ENCODE measurements at regions not wholly inside any gene's neighbourhood (a gene's known extent, or its start where the extent isn't known, plus 50 kb on each side); places are given as distances from the start of the nearest gene placed in this dataset.
"Not testable (repeated sequence)": the region's sequence is repeated elsewhere in the genome, so short reads cannot be mapped to it uniquely, and the experiment has no call there.

DNA sequence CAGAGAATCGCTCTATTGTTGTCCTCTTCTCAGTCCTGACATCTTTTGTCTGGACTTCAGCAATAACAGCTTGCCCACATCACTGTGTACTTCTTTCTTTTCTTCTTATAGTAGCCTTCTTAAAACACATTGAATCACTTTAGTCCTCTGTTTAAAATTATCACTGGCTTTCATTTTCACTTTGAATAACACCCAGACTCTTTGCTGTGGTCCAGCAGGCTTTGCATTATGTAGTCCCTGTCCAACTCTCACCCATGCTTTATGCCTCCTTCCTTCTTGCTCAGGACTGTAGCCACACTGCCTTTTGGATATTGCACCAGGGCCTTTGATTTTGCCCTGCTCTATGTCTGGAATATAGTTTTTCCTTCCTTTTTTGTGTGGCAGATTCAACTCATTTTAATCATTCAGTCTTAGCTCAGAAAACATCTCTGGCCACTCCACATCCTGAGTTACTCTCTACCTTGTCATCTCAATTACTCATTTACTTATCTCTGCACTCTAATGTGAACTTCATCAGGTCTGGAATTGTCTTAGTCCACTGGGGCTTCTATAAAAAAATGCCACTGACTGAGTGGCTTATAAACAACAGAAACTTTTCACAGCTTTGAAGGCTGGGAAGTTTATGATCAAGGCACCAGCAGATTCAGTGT lies 168.2 kb downstream of the C4orf33 start:
- DNase-seq (ENCODE audit: low spot score), result peak; percentile 35
- in situ Hi-C loops (cut with MboI; ENCODE audit: low pct_unique_long_range_greater_than_20kb, low sequenced_read_pairs, unreplicated experiment), result no loop called here
- TF ChIP-seq, protein P1, sequence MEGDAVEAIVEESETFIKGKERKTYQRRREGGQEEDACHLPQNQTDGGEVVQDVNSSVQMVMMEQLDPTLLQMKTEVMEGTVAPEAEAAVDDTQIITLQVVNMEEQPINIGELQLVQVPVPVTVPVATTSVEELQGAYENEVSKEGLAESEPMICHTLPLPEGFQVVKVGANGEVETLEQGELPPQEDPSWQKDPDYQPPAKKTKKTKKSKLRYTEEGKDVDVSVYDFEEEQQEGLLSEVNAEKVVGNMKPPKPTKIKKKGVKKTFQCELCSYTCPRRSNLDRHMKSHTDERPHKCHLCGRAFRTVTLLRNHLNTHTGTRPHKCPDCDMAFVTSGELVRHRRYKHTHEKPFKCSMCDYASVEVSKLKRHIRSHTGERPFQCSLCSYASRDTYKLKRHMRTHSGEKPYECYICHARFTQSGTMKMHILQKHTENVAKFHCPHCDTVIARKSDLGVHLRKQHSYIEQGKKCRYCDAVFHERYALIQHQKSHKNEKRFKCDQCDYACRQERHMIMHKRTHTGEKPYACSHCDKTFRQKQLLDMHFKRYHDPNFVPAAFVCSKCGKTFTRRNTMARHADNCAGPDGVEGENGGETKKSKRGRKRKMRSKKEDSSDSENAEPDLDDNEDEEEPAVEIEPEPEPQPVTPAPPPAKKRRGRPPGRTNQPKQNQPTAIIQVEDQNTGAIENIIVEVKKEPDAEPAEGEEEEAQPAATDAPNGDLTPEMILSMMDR (IDR thresholded peaks at IDR 0.05; ENCODE audit: extremely low read depth, insufficient read depth, missing control alignments), result no peak

DNA sequence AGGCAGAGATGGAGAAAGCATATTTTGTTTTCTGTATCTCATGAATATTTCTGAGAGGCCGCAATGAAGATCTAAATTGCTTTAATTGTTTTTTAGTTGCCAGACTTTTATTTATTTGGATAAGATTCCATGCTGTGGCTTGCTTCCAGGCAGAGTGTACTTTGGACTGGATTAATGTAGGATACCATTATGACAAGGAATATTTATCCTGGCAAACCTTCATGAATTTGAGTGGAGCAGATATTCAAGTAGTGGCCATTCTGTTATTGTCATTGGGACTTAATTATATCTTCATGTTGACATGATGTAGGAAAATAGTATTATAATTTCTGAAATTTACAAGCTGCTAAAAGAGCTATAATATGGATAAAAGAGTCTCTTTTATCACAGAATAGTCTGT lies 182.9 kb downstream of the C4orf33 start:
- TF ChIP-seq, protein P1 (IDR thresholded peaks at IDR 0.05; ENCODE audit: extremely low read depth, insufficient read depth, missing control alignments), result no peak
- in situ Hi-C loops (cut with MboI; ENCODE audit: low pct_unique_long_range_greater_than_20kb, low sequenced_read_pairs, unreplicated experiment), result no loop called here
- DNase-seq (ENCODE audit: low spot score), result no peak

DNA sequence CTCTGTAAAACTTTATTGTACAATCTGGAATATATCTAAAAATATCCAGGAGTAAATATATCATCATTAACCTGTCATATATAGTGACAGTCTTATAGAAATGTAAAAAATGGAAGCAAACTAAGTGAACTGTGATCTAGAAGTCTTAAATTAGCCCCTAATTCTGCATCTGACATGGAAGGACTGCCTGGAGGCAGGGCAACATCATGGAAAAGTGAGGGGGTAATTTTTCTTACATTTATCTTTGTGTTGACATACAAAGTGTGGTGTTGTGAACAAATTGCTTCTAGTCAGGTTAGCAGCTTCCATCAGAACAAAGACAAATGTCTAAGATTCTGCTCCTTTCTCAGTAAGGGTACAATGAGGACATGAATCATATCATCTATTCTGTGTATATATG lies 186.3 kb downstream of the C4orf33 start:
- in situ Hi-C loops (cut with MboI; ENCODE audit: low pct_unique_long_range_greater_than_20kb, low sequenced_read_pairs, unreplicated experiment), result no loop called here
- TF ChIP-seq, protein P1 (IDR thresholded peaks at IDR 0.05; ENCODE audit: extremely low read depth, insufficient read depth, missing control alignments), result no peak

DNA sequence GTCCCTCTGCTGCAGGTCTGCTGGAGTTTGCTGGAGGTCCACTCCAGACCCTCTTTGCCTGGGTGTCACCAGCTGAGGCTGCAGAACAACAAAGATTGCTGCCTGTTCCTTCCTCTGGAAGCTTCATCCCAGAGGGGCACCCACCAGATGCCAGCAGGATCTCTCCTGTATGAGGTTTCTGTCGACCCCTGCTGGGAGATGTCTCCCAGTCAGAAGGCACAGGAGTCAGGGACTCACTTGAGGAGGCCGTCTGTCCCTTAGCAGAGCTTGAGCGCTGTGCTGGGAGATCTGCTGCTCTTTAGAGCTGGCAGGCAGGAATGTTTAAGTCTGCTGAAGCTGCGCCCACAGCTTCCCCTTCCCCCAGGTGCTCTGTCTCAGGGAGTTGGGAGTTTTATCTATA lies 196.2 kb downstream of the C4orf33 start:
- in situ Hi-C loops (cut with MboI; ENCODE audit: low pct_unique_long_range_greater_than_20kb, low sequenced_read_pairs, unreplicated experiment); DNase-seq (ENCODE audit: low spot score): not testable (repeated sequence)

More for the DNA sequence above, 186.3 kb downstream of the C4orf33 start:
- no peak for DNase-seq (ENCODE audit: low spot score)

DNA sequence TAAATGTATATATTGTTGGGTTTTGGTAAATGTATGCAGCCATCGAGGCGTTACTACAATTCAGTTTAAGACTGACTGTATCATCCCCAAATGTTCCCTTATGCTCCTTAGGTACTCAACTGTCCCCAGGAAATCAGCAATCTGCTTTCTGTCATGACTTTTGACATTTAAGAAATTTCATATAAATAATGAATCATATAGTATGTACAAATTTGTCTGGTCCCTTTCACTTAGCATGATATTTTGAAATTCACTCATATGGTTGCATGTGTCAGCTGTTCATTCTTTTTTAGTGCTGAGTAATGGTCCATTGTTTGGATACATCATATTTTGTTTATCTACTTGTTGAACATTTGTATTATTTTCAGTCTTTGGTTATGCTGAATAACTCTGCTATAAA lies 218.8 kb downstream of the C4orf33 start:
- TF ChIP-seq, protein P1 (IDR thresholded peaks at IDR 0.05; ENCODE audit: extremely low read depth, insufficient read depth, missing control alignments), result no peak
- no peak for DNase-seq (ENCODE audit: low spot score)
- in situ Hi-C loops (cut with MboI; ENCODE audit: low pct_unique_long_range_greater_than_20kb, low sequenced_read_pairs, unreplicated experiment), result no loop called here

DNA sequence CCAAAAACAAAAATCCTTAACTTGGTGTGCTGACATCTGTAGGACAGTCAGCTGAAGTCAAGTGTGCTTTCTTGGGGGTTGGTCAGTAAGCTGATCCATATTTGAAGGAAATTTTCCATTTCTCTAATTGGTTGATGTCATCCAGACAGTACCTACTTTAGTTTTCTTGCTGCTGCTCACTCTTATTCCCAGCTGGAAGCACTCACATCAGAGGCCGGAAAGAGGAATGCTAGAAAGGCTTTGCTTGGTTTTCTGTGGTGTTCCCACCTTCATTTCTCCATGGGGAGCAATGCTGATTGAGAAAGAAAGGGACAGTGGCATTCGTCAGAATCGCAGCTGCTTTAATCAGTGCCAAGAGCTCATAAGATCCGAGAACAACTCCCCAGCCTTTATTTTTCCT lies 227.0 kb downstream of the C4orf33 start:
- TF ChIP-seq, protein P1 (IDR thresholded peaks at IDR 0.05; ENCODE audit: extremely low read depth, insufficient read depth, missing control alignments), result no peak
- in situ Hi-C loops (cut with MboI; ENCODE audit: low pct_unique_long_range_greater_than_20kb, low sequenced_read_pairs, unreplicated experiment), result no loop called here
- DNase-seq (ENCODE audit: low spot score), result no peak

DNA sequence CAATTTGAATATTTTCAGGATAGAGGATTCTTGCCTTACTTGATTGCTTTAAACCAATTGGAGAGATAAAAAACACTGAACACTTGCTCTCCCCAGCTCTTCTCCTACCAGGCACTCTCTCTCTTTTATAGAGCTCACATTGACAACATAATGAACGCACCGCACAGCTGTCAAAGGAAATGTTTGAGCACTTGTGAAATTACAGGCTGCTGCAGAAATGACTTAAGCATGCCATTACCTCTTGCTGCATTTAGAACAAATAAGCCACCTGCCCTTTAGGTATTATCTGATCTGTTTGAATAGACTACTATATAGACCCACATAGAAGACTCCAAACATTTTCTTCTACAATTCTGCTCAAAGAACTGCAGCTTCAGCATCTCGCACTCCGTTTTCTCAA lies 227.7 kb downstream of the C4orf33 start:
- in situ Hi-C loops (cut with MboI; ENCODE audit: low pct_unique_long_range_greater_than_20kb, low sequenced_read_pairs, unreplicated experiment), result no loop called here
- TF ChIP-seq, protein P1 (IDR thresholded peaks at IDR 0.05; ENCODE audit: extremely low read depth, insufficient read depth, missing control alignments), result no peak
- DNase-seq (ENCODE audit: low spot score), result no peak

Measured in GM13977 (cell line).